ENCODE measurements at regions not wholly inside any gene's neighbourhood (a gene's known extent, or its start where the extent isn't known, plus 50 kb on each side); places are given as distances from the start of the nearest gene placed in this dataset.

DNA sequence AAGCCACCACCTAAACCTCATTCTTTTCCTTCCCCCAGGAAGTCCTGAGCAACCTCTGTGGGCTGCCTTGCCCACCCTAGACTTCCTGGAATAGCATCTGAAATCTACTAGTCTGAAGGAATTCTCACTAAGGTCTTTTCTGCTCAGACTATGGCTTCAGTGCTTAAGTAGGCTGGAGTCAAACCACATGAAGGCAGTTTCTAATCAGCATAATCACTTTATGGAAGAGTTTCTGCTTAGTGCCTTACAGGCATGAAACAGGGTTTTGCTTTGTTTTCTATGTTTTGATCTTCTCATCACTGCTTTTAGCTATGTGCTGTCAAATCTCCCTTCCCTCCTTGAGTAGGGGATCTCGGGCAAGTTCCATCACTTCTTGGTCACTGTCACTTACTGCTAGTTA, 117.7 kb downstream of the WT1 start:
- no peak overlapping the region for H3K4me3 ChIP-seq (ENCODE audit: low read length)
- DNase-seq: no peak
- no peak overlapping the region for H3K27ac ChIP-seq (ENCODE audit: low read depth, low read length)
- Mint-ChIP-seq H3K4me1 (peaks cover 5% of the 10 kb centered on the region), H3K36me3 (ENCODE audit: low read depth) (no peaks in the 10 kb centered on the region), H3K9me3 (no peaks in the 10 kb centered on the region), H3K27ac (no peak overlapping the region), H3K27me3 (ENCODE audit: insufficient read depth) (peaks cover 47% of the 10 kb centered on the region), H3K4me3 (no peak overlapping the region)
- TF ChIP-seq, protein P1, sequence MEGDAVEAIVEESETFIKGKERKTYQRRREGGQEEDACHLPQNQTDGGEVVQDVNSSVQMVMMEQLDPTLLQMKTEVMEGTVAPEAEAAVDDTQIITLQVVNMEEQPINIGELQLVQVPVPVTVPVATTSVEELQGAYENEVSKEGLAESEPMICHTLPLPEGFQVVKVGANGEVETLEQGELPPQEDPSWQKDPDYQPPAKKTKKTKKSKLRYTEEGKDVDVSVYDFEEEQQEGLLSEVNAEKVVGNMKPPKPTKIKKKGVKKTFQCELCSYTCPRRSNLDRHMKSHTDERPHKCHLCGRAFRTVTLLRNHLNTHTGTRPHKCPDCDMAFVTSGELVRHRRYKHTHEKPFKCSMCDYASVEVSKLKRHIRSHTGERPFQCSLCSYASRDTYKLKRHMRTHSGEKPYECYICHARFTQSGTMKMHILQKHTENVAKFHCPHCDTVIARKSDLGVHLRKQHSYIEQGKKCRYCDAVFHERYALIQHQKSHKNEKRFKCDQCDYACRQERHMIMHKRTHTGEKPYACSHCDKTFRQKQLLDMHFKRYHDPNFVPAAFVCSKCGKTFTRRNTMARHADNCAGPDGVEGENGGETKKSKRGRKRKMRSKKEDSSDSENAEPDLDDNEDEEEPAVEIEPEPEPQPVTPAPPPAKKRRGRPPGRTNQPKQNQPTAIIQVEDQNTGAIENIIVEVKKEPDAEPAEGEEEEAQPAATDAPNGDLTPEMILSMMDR (conservative IDR thresholded peaks at IDR 0.05): no peak
- 85 to 100% methylated on average over 1 of the region's 1 CpG for WGBS, 2 experiments (ENCODE audit: insufficient coverage in 1 of 2, insufficient read length in 1 of 2)
- no peak overlapping the region for H3K9ac ChIP-seq (ENCODE audit: extremely low read depth, low read length, poor library complexity, severe bottlenecking)
- H3K4me1 ChIP-seq (ENCODE audit: control insufficient read depth, insufficient read depth, low read length): no peaks in the 10 kb centered on the region
- H3K36me3 ChIP-seq (ENCODE audit: control insufficient read depth, insufficient read depth, low read length): no peaks in the 10 kb centered on the region
- no peaks in the 10 kb centered on the region for H3K9me3 ChIP-seq (ENCODE audit: control insufficient read depth, low read length)
- H3K27me3 ChIP-seq (ENCODE audit: control insufficient read depth, insufficient read depth, low read length, poor library complexity, severe bottlenecking): peaks cover 41% of the 10 kb centered on the region

DNA sequence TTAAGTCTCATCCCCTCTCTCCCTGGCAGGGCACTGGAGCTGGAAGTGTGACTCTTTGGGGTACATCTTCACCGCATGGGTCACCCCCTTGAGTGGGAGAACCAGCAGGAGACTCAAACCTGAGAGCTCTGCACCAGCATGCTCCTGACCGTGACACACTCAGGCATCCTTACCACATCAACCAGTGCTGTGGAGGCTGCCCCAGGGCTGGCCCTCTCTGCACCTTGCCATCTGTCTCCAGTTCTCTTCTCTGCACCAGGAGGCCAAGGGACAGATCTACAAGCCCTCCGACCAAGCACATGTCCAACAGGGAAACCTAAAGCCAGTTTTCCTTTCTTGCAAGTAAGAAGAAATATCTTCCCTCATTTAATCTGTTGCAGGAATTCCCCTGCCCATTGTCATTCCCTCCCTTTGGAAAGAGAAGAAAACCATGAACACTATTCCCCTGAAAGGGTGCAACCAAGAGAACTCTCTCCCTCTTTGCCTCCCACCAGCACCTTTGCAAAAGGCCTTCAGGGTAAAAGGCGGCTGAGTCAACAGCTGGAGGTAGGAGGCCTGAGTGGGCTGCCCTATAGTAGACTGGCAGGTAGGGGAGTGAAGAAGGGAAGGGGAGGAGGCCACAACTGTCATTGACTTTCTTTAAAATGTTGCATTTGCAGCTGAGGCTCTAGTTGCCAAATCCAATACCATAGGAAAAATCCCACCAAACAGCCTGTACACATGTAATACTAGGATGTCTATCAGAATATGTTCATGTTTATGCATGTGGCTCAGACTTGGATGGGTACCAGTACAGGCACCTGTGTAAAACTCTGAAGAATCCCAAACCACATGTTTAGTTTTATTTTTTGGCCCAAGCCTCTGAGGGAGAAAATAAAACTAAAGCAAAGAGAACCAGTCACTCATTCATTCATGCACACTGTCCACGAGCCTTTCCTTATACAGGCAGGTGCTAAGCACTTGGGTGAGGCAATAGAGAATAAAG, 117.0 kb downstream of the WT1 start:
- Histone ChIP-seq H3K9me3 (ENCODE audit: control insufficient read depth, low read length) (no peaks in the 10 kb centered on the region), H3K27ac (ENCODE audit: low read depth, low read length) (no peak overlapping the region), H3K4me1 (ENCODE audit: control insufficient read depth, insufficient read depth, low read length) (no peaks in the 10 kb centered on the region), H3K9ac (ENCODE audit: extremely low read depth, low read length, poor library complexity, severe bottlenecking) (no peak overlapping the region), H3K36me3 (ENCODE audit: control insufficient read depth, insufficient read depth, low read length) (no peaks in the 10 kb centered on the region), H3K4me3 (ENCODE audit: low read length) (no peak overlapping the region), H3K27me3 (ENCODE audit: control insufficient read depth, insufficient read depth, low read length, poor library complexity, severe bottlenecking) (peaks cover 41% of the 10 kb centered on the region)
- Mint-ChIP-seq H3K4me3 (no peak overlapping the region), H3K36me3 (ENCODE audit: low read depth) (no peaks in the 10 kb centered on the region), H3K27me3 (ENCODE audit: insufficient read depth) (peaks cover 41% of the 10 kb centered on the region), H3K27ac (no peak overlapping the region), H3K4me1 (no peaks in the 10 kb centered on the region), H3K9me3 (no peaks in the 10 kb centered on the region)
- DNase-seq: no peak
- TF ChIP-seq, protein P1 (conservative IDR thresholded peaks at IDR 0.05): no peak
- 89 to 96% methylated on average over 5 of the region's 5 CpGs for WGBS, 2 experiments (ENCODE audit: insufficient coverage in 1 of 2, insufficient read length in 1 of 2)

DNA sequence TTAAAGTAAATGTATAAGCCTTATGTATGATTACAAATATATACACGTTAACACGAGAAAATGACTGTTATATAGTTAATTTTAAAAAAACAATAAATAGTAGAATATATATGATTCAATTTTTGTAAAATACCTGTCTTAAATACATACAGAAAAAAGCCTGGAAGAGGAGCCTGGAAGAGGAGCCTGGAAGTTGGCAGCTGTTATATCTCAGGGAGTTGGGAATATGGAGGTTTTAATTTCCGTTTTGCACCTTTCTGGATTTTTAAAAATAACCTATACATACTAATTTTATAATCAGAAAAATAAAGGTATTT, 111.6 kb downstream of the WT1 start:
- Histone ChIP-seq H3K4me1 (ENCODE audit: control insufficient read depth, insufficient read depth, low read length) (no peaks in the 10 kb centered on the region), H3K27me3 (ENCODE audit: control insufficient read depth, insufficient read depth, low read length, poor library complexity, severe bottlenecking) (peaks cover 15% of the 10 kb centered on the region), H3K9ac (ENCODE audit: extremely low read depth, low read length, poor library complexity, severe bottlenecking) (no peak overlapping the region), H3K36me3 (ENCODE audit: control insufficient read depth, insufficient read depth, low read length) (no peaks in the 10 kb centered on the region), H3K27ac (ENCODE audit: low read depth, low read length) (no peak overlapping the region), H3K9me3 (ENCODE audit: control insufficient read depth, low read length) (no peaks in the 10 kb centered on the region), H3K4me3 (ENCODE audit: low read length) (no peak overlapping the region)
- no peak overlapping the region for H3K27ac Mint-ChIP-seq
- WGBS, 2 experiments (ENCODE audit: insufficient coverage in 1 of 2, insufficient read length in 1 of 2): no CpG with 5 or more reads among the region's 3 CpGs
- peaks cover 9% of the 10 kb centered on the region for H3K27me3 Mint-ChIP-seq (ENCODE audit: insufficient read depth)
- H3K36me3 Mint-ChIP-seq (ENCODE audit: low read depth): no peaks in the 10 kb centered on the region
- no peaks in the 10 kb centered on the region for H3K9me3 Mint-ChIP-seq
- no peak for DNase-seq
- TF ChIP-seq, protein P1 (conservative IDR thresholded peaks at IDR 0.05): peak; percentile 1
- no peak overlapping the region for H3K4me3 Mint-ChIP-seq
- no peaks in the 10 kb centered on the region for H3K4me1 Mint-ChIP-seq
